DOHH2 (cell line): ENCODE measurements at regions not wholly inside any gene's neighbourhood (a gene's known extent, or its start where the extent isn't known, plus 50 kb on each side); places are given as distances from the start of the nearest gene placed in this dataset.

ENCODE experiments used
- H3F3A ChIP-seq: fragments of 200-600 bp; sonication (generic), shearing (Covaris generic); 2 replicates; pipeline ENCODE4 v1.6.0; 2016; ENCODE audit warnings: antibody characterized with exemption, mild to moderate bottlenecking; ENCODE audit not compliant: control insufficient read depth, insufficient read depth
- H3K27ac ChIP-seq: fragments of 200-600 bp; sonication (generic); 2 replicates; pipeline ENCODE4 v1.5.1; 2014; ENCODE audit warnings: low read depth, mild to moderate bottlenecking, low read length, moderate library complexity
- H3K27me3 ChIP-seq: fragments of 200-600 bp; sonication (generic); 2 replicates; pipeline ENCODE4 v1.6.1; 2014; ENCODE audit warnings: mild to moderate bottlenecking, low read length, mixed read lengths; ENCODE audit not compliant: control insufficient read depth
- H3K36me3 ChIP-seq: fragments of 200-600 bp; sonication (generic); 2 replicates; pipeline ENCODE4 v1.6.1; 2014; ENCODE audit warnings: mild to moderate bottlenecking, low read length, moderate library complexity, mixed read lengths; ENCODE audit not compliant: control insufficient read depth
- H3K4me1 ChIP-seq: fragments of 200-600 bp; sonication (generic); 2 replicates; pipeline ENCODE4 v1.6.1; 2014; ENCODE audit warnings: mild to moderate bottlenecking, low read length, mixed read lengths; ENCODE audit not compliant: control insufficient read depth
- H3K4me2 ChIP-seq: fragments of 200-600 bp; sonication (generic); 2 replicates; pipeline ENCODE4 v1.6.0; 2014; ENCODE audit warnings: mild to moderate bottlenecking, low read length, moderate library complexity
- H3K4me3 ChIP-seq: fragments of 200-600 bp; sonication (generic); 2 replicates; pipeline ENCODE4 v1.5.1; 2014; ENCODE audit warnings: mild to moderate bottlenecking, low read length, mixed read lengths
- H3K79me2 ChIP-seq: fragments of 200-600 bp; sonication (generic); 2 replicates; pipeline ENCODE4 v1.6.1; 2014; ENCODE audit warnings: mild to moderate bottlenecking, low read length, mixed read lengths; ENCODE audit not compliant: control insufficient read depth
- H3K9me2 ChIP-seq: fragments of 200-600 bp; sonication (generic); replicated peaks from 2 replicates; pipeline ENCODE4 v1.6.1; 2014; ENCODE audit warnings: mild to moderate bottlenecking, low read length, mixed read lengths; ENCODE audit not compliant: control insufficient read depth
- H3K9me3 ChIP-seq: fragments of 200-600 bp; sonication (generic); 2 replicates; pipeline ENCODE4 v1.6.1; 2014; ENCODE audit warnings: antibody characterized with exemption, low read length, mixed read lengths; ENCODE audit not compliant: control insufficient read depth, insufficient read depth
- H4K20me1 ChIP-seq: fragments of 200-600 bp; sonication (generic); 2 replicates; pipeline ENCODE4 v1.6.0; 2014; ENCODE audit warnings: low read depth, mild to moderate bottlenecking, antibody characterized with exemption, low read length, moderate library complexity; ENCODE audit not compliant: control insufficient read depth, insufficient read depth
- CTCF ChIP-seq: fragments of 200-600 bp; sonication (generic); IDR thresholded peaks from one replicate; pipeline ENCODE4 v1.5.1; 2014; ENCODE audit warnings: antibody characterized with exemption, mild to moderate bottlenecking, low read depth, low read length; ENCODE audit not compliant: poor library complexity, severe bottlenecking
- EZH2phosphoT487 ChIP-seq: fragments of 200-600 bp; sonication (generic); IDR thresholded peaks from 2 replicates; pipeline ENCODE4 v1.6.1; 2017; ENCODE audit warnings: borderline replicate concordance, mild to moderate bottlenecking, antibody characterized with exemption, low read length, moderate library complexity, mixed read lengths

GRCh38 chr6:119541132-119541905, 191.8 kb upstream of the MAN1A1 start:
- Histone ChIP-seq H4K20me1 (no peaks in the 10 kb centered on the region), H3K9me3 (no peaks in the 10 kb centered on the region; the same call in 1 of the 2 replicates), H3K9me2 (no peaks in the 10 kb centered on the region), H3K36me3 (no peaks in the 10 kb centered on the region), H3K27me3 (no peaks in the 10 kb centered on the region), H3K27ac (no peak overlapping the region), H3K4me3 (no peak overlapping the region), H3F3A (no peaks in the 10 kb centered on the region), H3K4me1 (no peaks in the 10 kb centered on the region), H3K4me2 (no peak overlapping the region), H3K79me2 (no peaks in the 10 kb centered on the region)
- no peak for TF ChIP-seq CTCF
- TF ChIP-seq EZH2phosphoT487, result no peak

- Histone ChIP-seq H3K4me1 (no peaks in the 10 kb centered on the region), H4K20me1 (no peaks in the 10 kb centered on the region), H3F3A (no peaks in the 10 kb centered on the region), H3K79me2 (no peaks in the 10 kb centered on the region), H3K9me2 (no peaks in the 10 kb centered on the region), H3K27me3 (no peaks in the 10 kb centered on the region), H3K4me2 (no peak overlapping the region), H3K36me3 (no peaks in the 10 kb centered on the region), H3K4me3 (no peak overlapping the region), H3K9me3 (no peaks in the 10 kb centered on the region; the same call in 1 of the 2 replicates), H3K27ac (no peak overlapping the region)
- no peak for TF ChIP-seq CTCF
- no peak for TF ChIP-seq EZH2phosphoT487
These were observed 190.9 kb upstream of the MAN1A1 start for GRCh38 chr6:119540417-119540816.

- H3K27me3 ChIP-seq, result no peaks in the 10 kb centered on the region
- H3K36me3 ChIP-seq, result no peaks in the 10 kb centered on the region
- no peak overlapping the region for H3K4me3 ChIP-seq
- no peak overlapping the region for H3K4me2 ChIP-seq
- TF ChIP-seq CTCF (no peak), EZH2phosphoT487 (no peak)
- H3K9me3 ChIP-seq, result no peaks in the 10 kb centered on the region; the same call in 1 of the 2 replicates
- no peaks in the 10 kb centered on the region for H4K20me1 ChIP-seq
- no peaks in the 10 kb centered on the region for H3F3A ChIP-seq
- no peaks in the 10 kb centered on the region for H3K79me2 ChIP-seq
- no peak overlapping the region for H3K27ac ChIP-seq
- no peaks in the 10 kb centered on the region for H3K9me2 ChIP-seq
- peaks cover 6% of the 10 kb centered on the region; the same call in 1 of the 2 replicates for H3K4me1 ChIP-seq
These were observed 189.6 kb upstream of the MAN1A1 start for GRCh38 chr6:119539066-119539746.
